ENCODE measurements at regions not wholly inside any gene's neighbourhood (a gene's known extent, or its start where the extent isn't known, plus 50 kb on each side); places are given as distances from the start of the nearest gene placed in this dataset.

- 78 to 88% methylated on average over 3 of the region's 3 CpGs for WGBS, 2 experiments (ENCODE audit: insufficient coverage in 1 of 2, insufficient read length in 1 of 2)
- TF ChIP-seq CTCF (conservative IDR thresholded peaks at IDR 0.05) = no peak
- no peaks in the 10 kb centered on the region for H3K36me3 ChIP-seq (ENCODE audit: control insufficient read depth, insufficient read depth, low read length)
Observed at GRCh38 chr12:118501489-118501888, 125.1 kb downstream of the SUDS3 start.

DNA sequence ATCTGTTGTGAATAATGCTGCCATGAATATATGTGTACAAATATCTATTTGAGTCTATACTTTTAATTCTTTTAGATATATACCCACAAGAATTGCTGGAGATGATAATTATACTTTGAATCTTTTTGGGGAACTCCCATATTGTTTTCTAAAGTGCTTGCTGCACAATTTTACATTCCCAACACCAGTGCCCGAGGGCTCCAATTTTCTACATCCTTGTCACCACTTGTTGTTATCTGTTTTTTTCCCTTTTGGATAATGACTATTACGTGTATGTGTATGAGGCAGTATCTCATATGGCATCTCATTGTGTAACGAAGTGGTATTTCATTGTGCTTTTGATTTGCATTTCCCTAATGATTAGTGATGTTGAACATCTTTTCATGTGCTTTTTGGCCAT lies 127.1 kb downstream of the SUDS3 start:
- TF ChIP-seq CTCF (conservative IDR thresholded peaks at IDR 0.05) = no peak
- H3K4me1 Mint-ChIP-seq = peaks cover 2% of the 10 kb centered on the region
- 78 to 91% methylated on average over 1 to 3 of the region's 3 CpGs for WGBS, 2 experiments (ENCODE audit: insufficient coverage in 1 of 2, insufficient read length in 1 of 2)
- Histone ChIP-seq H3K9ac (ENCODE audit: extremely low read depth, low read length, poor library complexity, severe bottlenecking) (no peak overlapping the region), H3K4me3 (ENCODE audit: low read length) (no peak overlapping the region), H3K27me3 (ENCODE audit: control insufficient read depth, insufficient read depth, low read length, poor library complexity, severe bottlenecking) (no peaks in the 10 kb centered on the region), H3K36me3 (ENCODE audit: control insufficient read depth, insufficient read depth, low read length) (no peaks in the 10 kb centered on the region), H3K4me1 (ENCODE audit: control insufficient read depth, insufficient read depth, low read length) (no peaks in the 10 kb centered on the region), H3K27ac (ENCODE audit: low read depth, low read length) (no peak overlapping the region), H3K9me3 (ENCODE audit: control insufficient read depth, low read length) (no peaks in the 10 kb centered on the region)
- no peak overlapping the region for H3K4me3 Mint-ChIP-seq
- no peaks in the 10 kb centered on the region for H3K27me3 Mint-ChIP-seq (ENCODE audit: insufficient read depth)
- no peak for DNase-seq
- H3K9me3 Mint-ChIP-seq = peaks cover 7% of the 10 kb centered on the region
- H3K27ac Mint-ChIP-seq = no peak overlapping the region
- H3K36me3 Mint-ChIP-seq (ENCODE audit: low read depth) = no peaks in the 10 kb centered on the region

More at GRCh38 chr12:118501489-118501888, 125.1 kb downstream of the SUDS3 start:
- Mint-ChIP-seq H3K36me3 (ENCODE audit: low read depth) (no peaks in the 10 kb centered on the region), H3K27me3 (ENCODE audit: insufficient read depth) (no peaks in the 10 kb centered on the region), H3K9me3 (peaks cover 2% of the 10 kb centered on the region), H3K4me3 (no peak overlapping the region), H3K4me1 (no peaks in the 10 kb centered on the region), H3K27ac (no peak overlapping the region)
- no peak for DNase-seq
- Histone ChIP-seq H3K4me3 (ENCODE audit: low read length) (no peak overlapping the region), H3K27me3 (ENCODE audit: control insufficient read depth, insufficient read depth, low read length, poor library complexity, severe bottlenecking) (no peaks in the 10 kb centered on the region), H3K27ac (ENCODE audit: low read depth, low read length) (no peak overlapping the region), H3K9me3 (ENCODE audit: control insufficient read depth, low read length) (no peaks in the 10 kb centered on the region), H3K9ac (ENCODE audit: extremely low read depth, low read length, poor library complexity, severe bottlenecking) (no peak overlapping the region), H3K4me1 (ENCODE audit: control insufficient read depth, insufficient read depth, low read length) (no peaks in the 10 kb centered on the region)

- Mint-ChIP-seq H3K4me1 (peaks cover 11% of the 10 kb centered on the region), H3K4me3 (no peak overlapping the region), H3K36me3 (ENCODE audit: low read depth) (no peaks in the 10 kb centered on the region), H3K27me3 (ENCODE audit: insufficient read depth) (no peaks in the 10 kb centered on the region), H3K27ac (no peak overlapping the region), H3K9me3 (peaks cover 12% of the 10 kb centered on the region)
- no peak for DNase-seq
- Histone ChIP-seq H3K27ac (ENCODE audit: low read depth, low read length) (no peak overlapping the region), H3K4me3 (ENCODE audit: low read length) (no peak overlapping the region), H3K27me3 (ENCODE audit: control insufficient read depth, insufficient read depth, low read length, poor library complexity, severe bottlenecking) (no peaks in the 10 kb centered on the region), H3K9ac (ENCODE audit: extremely low read depth, low read length, poor library complexity, severe bottlenecking) (no peak overlapping the region), H3K4me1 (ENCODE audit: control insufficient read depth, insufficient read depth, low read length) (no peaks in the 10 kb centered on the region), H3K9me3 (ENCODE audit: control insufficient read depth, low read length) (peaks cover 14% of the 10 kb centered on the region), H3K36me3 (ENCODE audit: control insufficient read depth, insufficient read depth, low read length) (no peaks in the 10 kb centered on the region)
- 83 to 92% methylated on average over 1 to 5 of the region's 5 CpGs for WGBS, 2 experiments (ENCODE audit: insufficient coverage in 1 of 2, insufficient read length in 1 of 2)
- no peak for TF ChIP-seq CTCF (conservative IDR thresholded peaks at IDR 0.05)
Observed at GRCh38 chr12:118512669-118513068, 136.3 kb downstream of the SUDS3 start.
